Effector CD4-positive, alpha-beta T cell (primary cell): ENCODE measurements at regions not wholly inside any gene's neighbourhood (a gene's known extent, or its start where the extent isn't known, plus 50 kb on each side); places are given as distances from the start of the nearest gene placed in this dataset.
A peak's percentile ranks its signal among the peaks of the same experiment; 100 is the strongest.
"Not testable (repeated sequence)": the region's sequence is repeated elsewhere in the genome, so short reads cannot be mapped to it uniquely, and the experiment has no call there.

Source experiments
- DNase-seq: peaks from one replicate; pipeline ENCODE4 v3.0.0-alpha.2; 2020

DNA sequence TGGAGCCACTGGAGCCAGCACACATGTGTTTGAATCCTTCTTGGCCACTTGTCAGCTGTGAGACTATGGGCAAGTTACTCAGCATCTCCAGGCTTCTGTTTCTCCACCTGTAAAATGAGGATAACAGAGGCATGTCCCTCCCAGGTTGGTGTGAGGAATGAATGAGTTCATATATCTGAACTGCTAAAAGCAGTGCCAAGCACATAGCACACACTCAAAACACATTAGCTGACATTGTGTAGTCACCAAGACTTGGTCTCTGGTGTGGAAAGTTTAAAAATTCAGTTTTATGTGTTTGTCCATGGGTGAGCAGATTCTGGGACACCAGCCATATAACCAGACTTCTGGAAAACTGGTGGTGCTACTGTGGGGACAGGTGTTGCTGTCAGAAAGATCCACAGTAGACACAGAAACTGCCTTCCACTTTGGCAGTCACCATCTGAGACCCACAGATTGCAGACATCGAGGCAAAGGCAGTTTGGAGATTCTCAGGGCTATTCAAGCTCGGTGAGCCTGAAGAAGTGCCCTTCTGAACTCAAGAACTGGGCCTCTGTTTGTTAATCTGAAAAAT, 115.8 kb downstream of the MRPL14 start:
- DNase-seq = no peak

DNA sequence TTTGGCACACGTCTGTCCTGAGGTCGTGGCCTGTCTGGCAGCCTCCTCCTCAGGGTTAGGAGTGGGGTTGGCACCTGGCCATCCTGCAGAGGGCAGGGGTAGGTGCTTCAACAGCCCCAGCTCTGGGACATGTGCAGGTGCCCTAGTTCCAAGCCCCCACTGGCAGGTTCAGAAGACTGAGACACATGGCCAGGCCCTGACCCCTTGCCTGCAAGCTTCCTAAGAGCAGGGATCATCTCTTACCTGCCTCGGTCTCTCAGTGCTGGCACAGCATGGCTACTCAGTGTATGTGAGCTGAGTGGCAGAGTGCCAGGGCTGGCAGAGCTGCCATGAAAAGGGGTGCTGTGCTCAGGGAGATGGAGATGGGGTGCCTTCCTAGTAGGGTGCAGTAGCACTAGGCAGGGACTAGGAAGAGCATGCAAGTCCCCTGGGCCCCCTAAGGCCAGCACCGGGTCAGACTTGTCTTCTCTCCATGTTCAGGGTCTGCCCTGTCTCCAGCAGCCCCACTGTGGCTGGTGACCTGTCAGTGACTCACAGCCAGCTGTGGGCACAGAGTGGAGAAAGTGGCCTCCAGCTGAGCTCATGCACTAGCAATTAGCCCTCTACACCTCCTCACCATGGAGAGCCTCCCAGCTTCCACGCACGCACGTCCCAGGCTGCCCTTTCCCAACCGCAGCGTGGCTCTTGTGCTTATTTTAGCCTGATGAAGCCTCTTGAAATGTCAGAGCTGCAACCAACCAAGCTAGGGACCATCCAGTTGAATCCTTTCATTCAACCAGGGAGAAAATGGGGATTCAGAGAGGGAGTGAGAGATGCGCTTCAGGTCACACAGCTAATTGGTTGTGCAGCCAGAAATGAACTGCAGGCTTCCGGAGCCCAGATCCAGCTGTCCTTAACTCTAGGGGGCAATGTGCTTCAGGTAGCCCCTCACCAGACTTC, 116.6 kb downstream of the MRPL14 start:
- no peak for DNase-seq

DNA sequence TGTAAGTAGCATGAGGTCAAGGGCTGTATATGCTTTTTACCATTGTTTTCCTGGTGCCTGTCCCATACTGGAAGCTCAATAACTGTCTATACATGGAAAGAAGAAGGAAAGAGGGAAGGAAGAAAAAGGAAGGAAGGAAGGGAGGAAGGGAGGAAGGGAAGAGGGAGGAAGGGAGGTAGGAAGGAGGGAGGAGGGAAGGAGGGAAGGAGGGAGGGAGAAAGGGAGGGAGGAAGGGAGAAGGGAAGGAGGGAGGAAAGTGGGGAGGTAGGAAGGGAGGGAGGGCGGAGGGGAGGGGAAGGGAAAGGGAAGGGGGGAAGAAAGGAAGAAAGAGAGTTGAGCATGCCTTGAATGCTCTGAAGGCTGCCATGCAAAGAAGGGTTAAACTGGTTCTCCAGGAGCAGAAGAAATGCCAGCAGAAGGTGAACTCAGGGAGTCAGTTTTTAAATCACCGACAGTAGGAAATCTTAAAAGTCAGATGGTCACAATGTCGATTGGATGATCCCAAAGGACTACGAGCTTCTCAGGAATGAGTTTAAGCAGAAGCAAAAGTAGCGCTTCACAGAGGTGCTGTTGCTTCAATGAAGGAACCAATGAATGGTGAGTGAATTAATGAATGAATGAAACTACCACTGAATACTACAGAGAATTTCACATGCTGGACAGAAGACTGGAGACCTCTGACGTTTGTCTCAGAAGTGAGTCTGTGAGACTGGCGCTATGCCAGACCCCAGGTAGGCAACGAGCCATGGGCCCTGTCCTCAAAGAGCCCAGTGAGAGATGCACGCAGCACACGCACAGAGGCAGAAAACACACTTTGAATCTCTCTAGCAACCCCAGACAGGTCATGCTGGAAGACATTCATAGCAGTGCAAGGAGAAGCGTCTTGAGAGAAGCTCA, 117.6 kb downstream of the MRPL14 start:
- no peak for DNase-seq

DNA sequence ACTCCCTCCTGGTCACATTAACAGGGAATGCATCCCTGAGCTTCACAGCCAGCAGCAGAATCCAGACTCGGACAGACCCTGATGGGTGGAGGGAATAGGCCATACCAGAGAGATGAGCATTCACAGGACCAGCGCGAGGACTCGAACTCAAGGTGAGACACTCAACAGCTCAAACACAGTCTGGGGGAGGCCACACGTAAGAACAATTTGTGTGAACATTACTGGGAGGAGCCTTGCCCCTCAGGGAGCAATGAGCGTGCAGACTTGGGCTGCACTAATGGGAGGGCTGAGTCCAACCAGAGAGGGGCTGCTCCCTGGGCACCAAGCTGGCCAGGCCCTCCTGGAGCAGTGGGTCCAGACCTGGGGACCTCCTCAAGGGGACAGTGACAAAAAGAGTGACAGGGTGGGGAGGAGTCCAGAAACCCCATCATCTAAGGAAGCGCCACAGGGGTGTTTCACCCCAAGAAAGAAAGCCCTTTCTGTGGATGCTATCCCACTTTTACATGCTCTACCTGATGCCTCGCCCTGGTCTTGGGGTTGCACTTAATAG, 118.4 kb downstream of the MRPL14 start:
- DNase-seq = no peak

DNA sequence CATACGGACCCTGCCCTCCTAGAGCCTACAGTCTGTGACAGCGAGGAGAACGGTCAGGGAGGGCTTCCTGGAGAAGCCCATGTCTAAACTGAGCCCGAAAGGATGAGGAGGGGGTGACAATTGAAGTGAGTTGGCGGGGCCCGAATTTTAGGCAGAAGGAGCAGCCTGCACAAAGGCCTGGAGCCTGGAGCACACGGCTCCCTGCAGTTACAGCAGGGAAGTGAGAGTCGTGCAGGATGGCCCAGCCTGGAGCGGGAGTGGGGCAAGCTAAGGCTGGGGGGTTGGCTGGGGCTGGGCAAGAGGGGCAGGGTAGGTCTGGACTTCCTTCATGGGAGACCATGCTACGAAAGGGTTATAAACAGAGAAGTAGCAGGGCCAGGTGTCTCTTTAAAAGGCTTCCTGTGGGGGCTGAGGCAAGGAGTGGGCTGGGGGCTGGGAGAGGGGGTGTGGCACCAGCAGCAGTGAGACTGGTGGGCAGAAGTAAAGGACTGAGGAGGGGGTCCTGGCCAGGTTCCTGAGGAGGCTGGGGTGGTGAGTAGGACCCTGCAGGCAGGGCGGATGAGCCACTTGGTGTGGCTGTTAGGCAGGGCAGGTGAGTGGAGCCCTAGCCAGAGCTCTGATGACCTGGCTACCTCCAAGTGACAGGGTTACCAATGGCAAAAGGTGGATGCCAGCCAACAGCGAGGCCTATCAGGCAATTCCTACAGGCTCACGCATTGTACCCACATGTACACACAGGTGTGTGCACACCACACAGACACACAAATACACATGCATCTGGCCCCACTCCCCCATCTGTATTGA, 119.2 kb downstream of the MRPL14 start:
- no peak for DNase-seq

DNA sequence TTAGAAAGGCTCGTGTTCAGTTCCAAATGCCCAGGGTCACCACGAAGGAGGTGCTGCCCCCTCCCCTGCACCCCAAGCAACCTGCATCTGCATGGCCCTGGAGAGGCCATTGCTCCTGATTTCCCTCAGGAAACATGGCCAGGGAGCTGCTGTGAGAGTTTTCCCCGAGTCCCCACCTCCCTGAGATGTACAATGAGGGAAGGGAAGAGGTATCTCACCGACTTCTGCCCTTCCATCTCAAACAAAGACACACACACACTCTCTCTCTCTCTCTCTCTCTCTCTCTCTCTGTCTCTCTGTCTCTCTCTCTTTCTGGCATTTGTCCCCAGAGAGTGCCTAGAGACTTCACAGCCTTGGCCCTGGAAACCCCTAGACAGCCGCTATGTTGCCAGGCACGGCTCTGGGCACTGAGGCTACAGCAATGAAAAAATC, 120.4 kb downstream of the MRPL14 start:
- DNase-seq = no peak

DNA sequence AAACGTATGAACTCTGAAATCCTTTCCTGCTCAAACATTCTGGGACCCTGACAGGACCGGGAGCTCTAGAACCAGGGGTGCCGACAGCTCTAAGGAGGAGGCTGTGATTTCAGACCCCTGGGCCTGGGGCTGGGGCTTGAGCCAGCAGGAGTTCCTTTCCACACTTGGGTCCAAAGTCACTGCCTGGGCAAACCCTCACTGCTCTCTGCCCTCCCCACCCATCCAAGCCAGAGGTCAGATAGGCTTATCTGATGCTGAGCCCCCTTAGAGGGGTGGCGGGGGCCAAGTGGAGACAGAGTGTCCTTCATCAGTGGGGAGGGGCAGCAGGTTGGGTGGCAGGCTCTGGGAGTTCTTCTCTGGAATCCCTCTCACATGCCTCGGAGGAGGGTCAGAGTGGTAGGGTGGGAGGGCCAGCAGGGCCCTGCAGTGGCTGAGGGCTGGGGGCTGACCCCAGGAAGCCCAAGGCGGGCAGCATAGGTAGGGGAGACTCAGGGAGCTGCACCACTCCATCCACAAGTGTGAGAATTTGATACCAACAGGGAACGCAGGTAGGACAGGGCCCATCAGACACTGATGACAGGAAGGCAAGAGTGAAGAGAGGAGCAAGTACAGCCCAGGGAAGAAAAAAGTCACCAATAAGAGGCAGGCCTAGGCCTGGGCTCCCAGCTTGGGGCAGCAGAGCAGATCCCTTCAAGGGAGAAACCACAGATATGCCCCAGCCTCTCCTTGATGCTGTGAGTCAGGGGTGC, 121.0 kb downstream of the MRPL14 start:
- no peak for DNase-seq

DNA sequence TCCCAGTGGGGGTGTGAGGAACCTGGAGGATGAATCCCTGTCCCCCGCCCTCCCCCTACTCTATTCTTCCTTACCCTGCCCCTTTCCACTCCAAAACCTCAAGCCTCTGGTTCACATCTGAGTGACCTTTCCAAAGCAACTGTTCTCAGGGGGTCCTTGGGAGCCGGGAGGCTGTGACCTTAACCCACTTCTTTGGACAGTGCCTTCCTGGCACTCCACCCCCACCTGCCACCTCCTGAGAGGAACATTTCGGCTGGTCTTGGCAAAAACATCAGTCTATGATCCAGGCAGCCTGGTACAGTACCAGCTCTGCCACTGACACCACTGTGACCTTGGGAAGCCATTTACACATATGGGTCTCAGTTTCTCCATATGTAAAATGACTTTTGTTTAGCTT, 121.7 kb downstream of the MRPL14 start:
- no peak for DNase-seq

DNA sequence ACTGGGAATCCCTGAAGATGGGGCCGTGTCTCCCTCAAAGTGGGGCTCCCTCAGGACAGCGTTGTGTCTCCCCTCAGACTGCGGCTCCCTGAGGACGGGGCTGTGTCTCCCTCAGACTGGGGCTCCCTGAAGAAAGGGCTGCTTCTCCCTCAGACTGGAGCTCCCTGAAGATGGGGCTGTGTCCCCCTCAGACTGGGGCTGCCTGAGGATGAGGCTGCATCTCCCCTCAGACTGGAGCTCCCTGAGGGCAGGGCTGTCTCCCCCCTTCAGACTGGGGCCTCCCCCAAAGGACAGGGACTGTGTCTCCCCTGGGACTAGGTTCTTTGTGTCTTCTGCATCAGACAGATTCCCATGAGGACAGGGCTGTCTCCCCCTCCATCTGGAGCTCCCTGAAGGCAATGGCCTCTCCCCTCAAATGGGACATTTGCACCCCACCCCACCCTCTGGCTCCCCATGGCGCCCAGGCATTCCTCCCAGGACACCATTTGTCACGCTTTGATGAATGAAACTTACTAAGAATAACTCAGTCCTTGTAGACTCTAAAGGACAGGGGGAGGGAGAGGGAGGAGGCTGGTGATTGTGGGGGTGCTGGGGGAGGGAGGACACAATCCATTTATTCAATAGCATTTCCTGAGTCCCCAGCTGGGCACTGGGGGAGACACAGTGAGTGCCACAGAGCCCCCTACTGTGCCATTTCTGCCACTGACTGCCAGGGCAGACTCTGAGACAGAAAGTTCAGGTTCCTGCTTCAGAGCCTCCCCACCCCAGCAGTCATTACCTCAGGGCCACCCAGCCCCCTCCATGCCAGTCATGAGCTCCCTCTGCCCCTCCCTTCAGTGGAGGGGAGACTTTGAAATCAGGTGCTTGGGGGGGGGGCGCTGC, 122.4 kb downstream of the MRPL14 start:
- no peak for DNase-seq

DNA sequence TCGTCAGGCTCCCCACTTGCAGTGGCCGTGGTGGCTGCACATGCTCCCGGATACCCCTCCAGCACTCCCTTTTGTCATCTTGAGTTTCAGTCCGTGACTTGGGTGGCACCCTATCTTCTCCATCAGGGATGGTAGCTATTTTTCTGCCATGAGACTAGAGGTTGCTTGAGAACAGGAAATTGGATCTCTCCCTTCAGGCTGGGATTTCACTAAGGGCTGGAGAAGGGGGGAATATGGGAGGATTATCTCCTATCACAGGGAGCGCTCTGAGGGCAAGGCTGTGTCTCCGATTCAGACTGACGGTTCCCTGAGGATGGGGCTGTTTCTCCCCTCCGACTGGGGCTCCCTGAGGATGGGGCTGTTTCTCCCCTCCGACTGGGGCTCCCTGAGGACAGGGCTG, 123.1 kb downstream of the MRPL14 start:
- no peak for DNase-seq

DNA sequence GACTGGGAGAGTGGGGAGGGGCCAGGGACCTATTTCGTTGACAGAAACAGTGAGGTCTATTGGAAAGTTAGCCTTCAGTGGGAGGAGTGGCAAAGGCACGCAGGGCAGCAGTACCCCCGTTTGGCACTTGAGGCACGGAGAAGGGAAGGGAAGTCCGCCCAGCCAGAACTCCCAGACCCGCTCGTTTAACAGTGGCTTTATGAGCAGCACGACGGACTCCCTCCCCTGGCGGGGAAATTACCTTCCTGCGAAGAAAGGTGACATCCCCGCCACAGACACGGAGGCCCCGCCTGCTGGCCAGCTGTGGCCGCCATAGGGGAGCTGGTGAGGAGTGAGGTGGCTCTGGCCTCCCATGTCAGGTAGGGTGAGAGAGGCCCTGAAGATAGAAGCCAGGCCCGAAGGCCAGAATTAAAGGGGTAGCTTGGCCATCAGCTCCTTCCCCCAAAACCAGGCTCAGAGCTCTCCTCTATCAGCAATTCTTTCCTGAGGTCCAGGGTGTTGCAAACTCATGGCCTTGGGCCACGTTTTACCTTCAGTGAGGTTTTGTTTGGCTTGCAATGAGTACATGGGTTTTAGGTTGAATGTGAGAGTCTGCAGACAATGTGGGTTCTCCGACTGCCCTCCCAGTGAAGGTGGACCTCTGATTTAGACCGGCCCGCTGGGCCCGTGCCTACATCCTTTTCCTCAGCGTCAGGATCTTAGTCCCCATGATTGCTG, 123.7 kb downstream of the MRPL14 start:
- no peak for DNase-seq

DNA sequence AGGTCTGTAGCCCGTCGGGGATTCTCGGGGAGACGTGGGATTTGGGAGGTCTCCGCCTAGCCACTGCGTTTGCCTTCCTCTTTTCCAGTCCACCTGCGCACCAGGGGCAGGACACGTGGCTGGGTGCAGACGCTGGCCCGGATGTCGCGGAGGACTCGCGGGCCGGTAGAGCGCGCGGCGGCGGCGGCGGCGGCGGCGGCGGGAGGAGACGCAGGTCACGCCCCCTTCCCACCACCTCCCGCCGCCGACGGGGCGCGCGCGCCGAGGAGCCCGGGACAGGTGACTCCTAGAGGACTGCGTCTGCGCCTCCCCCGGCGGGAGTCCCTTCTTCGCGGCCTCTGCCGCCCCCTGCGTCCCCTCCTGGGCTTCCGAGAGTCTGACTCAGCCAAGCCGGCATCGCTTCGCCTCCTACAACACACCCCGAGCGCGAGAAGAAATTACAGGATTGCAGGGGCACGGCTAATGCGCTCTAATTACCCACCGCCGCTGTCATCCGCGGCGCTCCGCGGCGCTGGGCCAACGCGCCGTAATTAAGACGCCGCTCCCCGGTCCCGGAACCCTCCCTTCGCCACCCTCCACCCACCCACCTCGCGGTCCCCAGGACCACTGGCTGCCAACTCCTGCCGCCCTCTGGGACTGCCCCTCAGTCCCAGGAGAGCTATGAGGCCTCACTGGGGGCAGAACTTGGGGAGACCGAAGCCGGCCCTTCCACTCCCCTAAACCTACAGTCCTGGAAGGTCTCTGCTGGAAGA, 124.5 kb downstream of the MRPL14 start:
- peak; percentile 19 for DNase-seq

DNA sequence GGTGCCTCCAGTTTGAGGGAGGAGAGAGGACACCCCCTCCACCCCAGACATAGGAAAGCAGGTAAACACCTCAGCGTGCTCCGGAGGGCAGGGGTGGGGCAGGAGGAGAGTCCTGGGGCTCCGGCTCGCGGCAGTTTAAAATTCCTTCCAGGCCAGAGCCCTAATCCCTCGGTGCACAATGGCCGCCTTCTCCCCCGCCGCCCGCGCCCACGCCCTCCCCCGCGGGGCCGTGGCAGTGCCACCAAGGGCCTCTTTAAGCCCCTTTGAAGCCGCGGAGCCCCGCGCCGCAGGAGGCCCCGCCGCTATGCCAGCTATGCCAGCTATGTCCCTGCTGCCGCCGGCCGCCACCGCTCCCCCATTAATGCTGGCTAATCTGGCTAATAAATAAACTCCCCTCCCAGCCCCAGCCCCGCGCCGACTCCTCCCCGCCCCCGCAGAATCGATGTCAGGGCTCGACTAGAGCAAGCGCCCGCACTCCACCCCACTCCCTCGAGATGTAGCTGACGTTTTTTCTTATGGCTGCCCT, 125.1 kb downstream of the MRPL14 start:
- no peak for DNase-seq

DNA sequence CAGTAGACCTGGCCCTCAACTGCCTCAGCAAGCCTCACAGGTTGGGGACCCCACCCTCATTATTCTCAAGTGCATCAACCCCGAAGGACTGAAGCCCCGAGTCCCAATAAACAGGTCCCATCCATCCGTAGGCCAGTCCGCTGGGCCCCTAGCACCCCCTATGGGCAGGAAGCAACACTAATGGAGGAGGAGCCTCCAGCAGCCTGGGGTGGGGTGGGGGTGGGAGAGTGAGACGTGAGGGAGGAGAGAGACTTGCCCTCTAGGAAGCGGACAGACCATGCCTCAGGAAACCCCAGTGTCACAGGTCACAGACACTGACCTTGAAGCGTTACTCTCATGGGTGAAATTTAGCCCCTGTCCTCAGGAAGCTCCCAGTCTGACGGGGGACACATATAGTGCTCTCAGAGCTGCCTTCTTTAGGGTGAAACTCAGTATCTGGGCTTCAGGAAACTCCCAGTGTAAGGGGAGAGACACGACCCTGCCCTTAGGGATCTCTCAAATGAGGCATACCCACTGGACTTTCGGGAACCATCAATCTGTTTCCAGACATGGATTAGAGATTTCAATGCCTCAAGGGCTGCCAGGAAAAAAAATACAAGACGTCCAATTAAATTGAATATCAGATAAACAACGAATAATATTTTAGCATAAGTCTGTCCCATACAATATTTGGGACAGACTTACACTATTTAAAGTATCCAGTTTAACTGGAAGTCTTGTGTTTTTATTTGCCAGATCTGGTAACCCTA, 125.8 kb downstream of the MRPL14 start:
- DNase-seq = no peak

DNA sequence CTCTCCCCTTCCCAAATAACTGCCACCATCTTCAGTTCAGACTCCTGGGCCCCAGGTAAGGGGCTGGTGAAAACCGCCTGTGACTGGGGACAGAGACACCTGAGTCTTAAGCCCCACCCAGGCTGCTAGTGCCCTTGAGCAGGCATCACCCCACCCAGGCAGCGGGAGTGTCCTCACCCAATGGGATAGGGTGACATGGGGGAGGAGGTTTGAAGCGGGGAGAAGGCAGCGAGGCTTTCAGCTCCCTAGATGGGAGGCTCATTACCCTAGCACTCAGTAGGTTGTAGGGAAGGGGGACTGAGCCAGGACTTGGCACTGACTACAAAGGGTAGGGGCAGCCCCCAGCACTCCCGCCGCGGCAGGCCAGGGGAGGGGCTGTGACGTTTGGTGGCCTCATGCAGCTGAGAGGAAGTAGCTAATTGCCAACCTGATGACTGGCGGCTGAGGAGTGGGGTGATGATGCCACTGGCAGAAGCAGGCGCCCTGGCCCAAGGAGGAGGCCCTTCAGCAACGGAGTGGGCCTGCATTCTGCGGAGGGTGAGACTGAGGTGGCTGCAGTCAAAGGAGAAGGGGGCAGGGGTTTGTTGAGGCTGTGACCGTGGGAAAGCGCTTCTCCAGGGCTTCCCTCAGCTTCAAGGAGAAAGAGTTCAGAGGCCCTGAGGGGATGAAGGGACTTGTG, 126.9 kb downstream of the MRPL14 start:
- DNase-seq = no peak

DNA sequence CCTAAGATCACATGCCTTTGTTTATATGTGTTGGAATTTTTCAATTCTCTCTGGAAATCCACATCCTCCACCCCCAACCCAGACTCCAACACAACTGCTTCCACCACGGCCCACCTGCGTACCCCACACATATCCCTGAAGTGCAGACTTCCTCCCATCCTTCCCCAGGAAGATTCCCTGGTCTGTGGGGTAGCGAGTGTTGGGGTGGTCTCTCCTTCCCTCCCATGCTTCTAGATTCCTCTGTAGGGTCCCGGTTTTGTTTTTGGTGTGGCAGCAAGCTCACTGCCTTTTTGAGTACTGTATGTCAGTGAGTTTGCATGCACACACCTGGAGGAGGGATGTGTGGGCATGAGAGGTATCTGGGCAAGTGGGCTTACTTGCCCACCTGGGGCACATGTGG, 127.6 kb downstream of the MRPL14 start:
- no peak for DNase-seq

DNA sequence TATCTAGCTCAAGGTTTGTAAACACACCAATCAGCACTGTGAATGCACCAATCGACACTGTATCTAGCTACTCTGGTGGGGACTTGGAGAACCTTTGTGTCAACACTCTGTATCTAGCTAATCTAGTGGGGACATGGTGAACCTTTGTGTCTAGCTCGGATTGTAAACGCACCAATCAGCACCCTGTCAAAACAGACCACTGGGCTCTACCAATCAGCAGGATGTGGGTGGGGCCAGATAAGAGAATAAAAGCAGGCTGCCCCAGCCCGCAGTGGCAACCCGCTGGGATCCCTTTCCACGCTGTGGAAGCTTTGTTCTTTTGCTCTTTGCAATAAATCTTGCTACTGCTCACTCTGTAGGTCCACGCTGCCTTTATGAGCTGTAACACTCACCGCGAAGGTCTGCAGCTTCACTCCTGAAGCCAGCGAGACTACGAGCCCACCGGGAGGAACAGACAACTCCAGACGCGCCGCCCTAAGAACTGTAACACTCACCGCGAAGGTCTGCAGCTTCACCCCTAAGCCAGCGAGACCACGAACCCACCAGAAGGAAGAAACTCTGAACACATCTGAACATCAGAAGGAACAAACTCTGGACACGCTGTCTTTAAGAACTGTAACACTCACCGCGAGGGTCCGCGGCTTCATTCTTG, 128.5 kb downstream of the MRPL14 start:
- DNase-seq = not testable (repeated sequence)
